Natural killer cell (primary cell): ENCODE measurements at regions not wholly inside any gene's neighbourhood (a gene's known extent, or its start where the extent isn't known, plus 50 kb on each side); places are given as distances from the start of the nearest gene placed in this dataset.

Experiments used
- ATAC-seq, 3 donors: fragments of 150-1000 bp in 2 of 3; fragments of 200-7000 bp in 1 of 3; cut with Tn5 transposase; 1 replicate in 1 of 3; 2 replicates in 2 of 3; pipeline ENCODE4 v1.10.0; 2021; ENCODE audit warnings: mild to moderate bottlenecking in 2 of 3, moderate library complexity in 2 of 3
- DNase-seq, 2 donors: peaks; one replicate each; pipeline versions ENCODE4 v3.0.0 to v3.0.0-alpha.2; 2013 to 2021; ENCODE audit warnings: mixed read lengths in 1 of 2
- H3K27ac ChIP-seq: one replicate; pipeline ENCODE4 v1.5.1; 2013; ENCODE audit warnings: mild to moderate bottlenecking, low read length
- H3K27me3 ChIP-seq: one replicate; pipeline ENCODE4 v1.6.1; 2013; ENCODE audit warnings: low read length; ENCODE audit not compliant: control insufficient read depth, insufficient read depth
- H3K36me3 ChIP-seq: one replicate; pipeline ENCODE4 v1.6.1; 2013; ENCODE audit warnings: low read length; ENCODE audit not compliant: control insufficient read depth, insufficient read depth
- H3K4me1 ChIP-seq: one replicate; pipeline ENCODE4 v1.6.1; 2013; ENCODE audit warnings: low read length; ENCODE audit not compliant: control insufficient read depth, insufficient read depth
- H3K4me3 ChIP-seq: one replicate; pipeline ENCODE4 v1.5.1; 2013; ENCODE audit warnings: low read length
- H3K9me3 ChIP-seq: one replicate; pipeline ENCODE4 v1.6.1; 2013; ENCODE audit warnings: low read length; ENCODE audit not compliant: control insufficient read depth, insufficient read depth
- H3K27ac Mint-ChIP-seq, 2 donors: one replicate each; pipeline ENCODE4 v1.8.0; 2022; ENCODE audit warnings: mild to moderate bottlenecking in 2 of 2, mixed read lengths in 2 of 2, moderate library complexity in 1 of 2
- H3K27me3 Mint-ChIP-seq, 2 donors: one replicate each; pipeline ENCODE4 v1.8.0; 2022; ENCODE audit warnings: low read depth in 2 of 2, mixed read lengths in 2 of 2
- H3K36me3 Mint-ChIP-seq: one replicate; pipeline ENCODE4 v1.8.0; 2022; ENCODE audit warnings: mixed read lengths
- H3K4me1 Mint-ChIP-seq, 2 donors: one replicate each; pipeline ENCODE4 v1.8.0; 2022; ENCODE audit warnings: mixed read lengths in 2 of 2
- H3K4me3 Mint-ChIP-seq: one replicate; pipeline ENCODE4 v1.8.0; 2022; ENCODE audit warnings: mild to moderate bottlenecking, moderate library complexity, mixed read lengths
- H3K9me3 Mint-ChIP-seq, 2 donors: one replicate each; pipeline ENCODE4 v1.8.0; 2022; ENCODE audit warnings: mixed read lengths in 2 of 2
- CTCF ChIP-seq: fragments of 200-600 bp; IDR thresholded peaks from one replicate; pipeline ENCODE4 v1.8.0; 2022; ENCODE audit warnings: antibody characterized with exemption
- WGBS: methylation state at CpG from one replicate; pipeline ENCODE4 v1.1.7; 2013; ENCODE audit warnings: missing lambda C conversion rate; ENCODE audit not compliant: insufficient coverage; 5-methylcytosine and 5-hydroxymethylcytosine counted together
- intact Hi-C: fragments of 100-400 bp; cut with micrococcal nuclease; formaldehyde crosslinking; loops from one replicate; pipeline ENCODE4 v1.14.2; 2022

DNA sequence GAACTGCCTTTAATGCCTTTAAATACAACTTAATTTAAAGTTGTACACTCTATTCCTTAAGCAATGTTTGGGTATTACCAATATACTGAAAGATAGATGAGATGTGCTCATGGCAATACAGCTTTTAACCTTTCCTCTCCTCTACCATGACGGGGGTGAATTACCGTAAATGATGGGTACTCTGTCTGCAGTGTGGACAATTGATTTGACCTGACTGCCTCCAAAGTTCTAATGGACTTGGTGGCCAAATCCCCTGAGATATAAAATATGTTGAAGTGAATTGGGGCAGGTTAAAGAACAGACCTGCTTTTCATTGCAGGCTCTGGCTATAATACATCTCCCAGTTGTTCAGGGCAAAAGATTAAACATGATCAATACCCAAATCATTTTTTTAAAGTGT is 367.4 kb upstream of the NR5A2 start:
- H3K27me3 ChIP-seq, result no peaks in the 10 kb centered on the region
- WGBS, result 100% methylated on average over 1 of the region's 2 CpGs
- no peak for TF ChIP-seq CTCF
- H3K9me3 ChIP-seq, result no peaks in the 10 kb centered on the region
- no peak overlapping the region for H3K27ac Mint-ChIP-seq
- no peaks in the 10 kb centered on the region for H3K4me1 ChIP-seq
- H3K4me3 Mint-ChIP-seq, result no peak overlapping the region
- intact Hi-C loops, result no loop called here
- ATAC-seq (no peak), DNase-seq (no peak)
- no peak overlapping the region for H3K4me3 ChIP-seq
- H3K27me3 Mint-ChIP-seq, result peaks cover 11 to 33% of the 10 kb centered on the region in 2 donors
- H3K27ac ChIP-seq, result no peak overlapping the region
- no peaks in the 10 kb centered on the region for H3K36me3 ChIP-seq
- no peaks in the 10 kb centered on the region for H3K4me1 Mint-ChIP-seq
- H3K9me3 Mint-ChIP-seq, result no peaks in the 10 kb centered on the region
- no peaks in the 10 kb centered on the region for H3K36me3 Mint-ChIP-seq

GRCh38 chr1:199665371-199665770 is 362.1 kb upstream of the NR5A2 start:
- Histone ChIP-seq H3K36me3 (no peaks in the 10 kb centered on the region), H3K9me3 (no peaks in the 10 kb centered on the region), H3K27ac (no peak overlapping the region), H3K27me3 (no peaks in the 10 kb centered on the region), H3K4me3 (no peak overlapping the region), H3K4me1 (no peaks in the 10 kb centered on the region)
- Mint-ChIP-seq H3K27me3 (peaks cover 10 to 19% of the 10 kb centered on the region in 2 donors), H3K36me3 (no peaks in the 10 kb centered on the region), H3K9me3 (no peaks in the 10 kb centered on the region), H3K4me1 (no peaks in the 10 kb centered on the region), H3K4me3 (no peak overlapping the region), H3K27ac (no peak overlapping the region)
- ATAC-seq, result no peak
- no peak for DNase-seq
- WGBS, result 71% methylated on average over 1 of the region's 1 CpG
- intact Hi-C loops, result no loop called here
- TF ChIP-seq CTCF, result no peak

- no peak overlapping the region for H3K4me3 ChIP-seq
- H3K36me3 ChIP-seq, result no peaks in the 10 kb centered on the region
- Mint-ChIP-seq H3K27me3 (peaks cover 4 to 13% of the 10 kb centered on the region in 2 donors), H3K27ac (no peak overlapping the region), H3K9me3 (no peaks in the 10 kb centered on the region), H3K36me3 (no peaks in the 10 kb centered on the region), H3K4me3 (no peak overlapping the region), H3K4me1 (no peaks in the 10 kb centered on the region)
- no peak for ATAC-seq
- H3K27me3 ChIP-seq, result no peaks in the 10 kb centered on the region
- no peak for DNase-seq
- intact Hi-C loops, result no loop called here
- TF ChIP-seq CTCF, result no peak
- H3K9me3 ChIP-seq, result no peaks in the 10 kb centered on the region
- WGBS, result 94% methylated on average over 6 of the region's 10 CpGs
- no peaks in the 10 kb centered on the region for H3K4me1 ChIP-seq
- no peak overlapping the region for H3K27ac ChIP-seq
Observed at GRCh38 chr1:199667089-199667488, 360.4 kb upstream of the NR5A2 start.

DNA sequence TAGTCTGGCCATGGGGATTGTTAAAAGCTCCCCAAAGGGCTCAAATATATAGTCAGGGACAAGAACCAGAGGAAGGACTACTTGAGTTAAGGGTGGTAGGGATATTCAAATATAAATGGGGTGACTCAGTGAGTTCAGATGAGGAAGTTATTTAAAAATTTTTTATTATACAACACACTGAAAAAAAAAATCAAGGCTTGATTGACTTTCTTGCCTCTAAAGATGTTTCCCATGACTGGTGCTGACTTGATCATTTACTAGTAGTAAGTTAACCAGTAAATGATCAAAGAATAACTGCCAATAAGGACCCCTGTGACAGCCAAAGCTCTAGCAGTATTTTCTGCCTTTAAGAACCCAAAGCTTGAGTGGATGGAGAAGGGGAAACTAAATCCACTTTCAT is 357.6 kb upstream of the NR5A2 start:
- no peaks in the 10 kb centered on the region for H3K36me3 ChIP-seq

More for the DNA sequence above, 357.6 kb upstream of the NR5A2 start:
- Mint-ChIP-seq H3K9me3 (no peaks in the 10 kb centered on the region), H3K27ac (no peak overlapping the region), H3K4me3 (no peak overlapping the region), H3K27me3 (peaks cover 9 to 22% of the 10 kb centered on the region in 2 donors), H3K4me1 (no peaks in the 10 kb centered on the region), H3K36me3 (no peaks in the 10 kb centered on the region)
- no peak for DNase-seq
- Histone ChIP-seq H3K4me3 (no peak overlapping the region), H3K27me3 (no peaks in the 10 kb centered on the region), H3K27ac (no peak overlapping the region), H3K9me3 (no peaks in the 10 kb centered on the region), H3K4me1 (no peaks in the 10 kb centered on the region)
- ATAC-seq, result no peak
- TF ChIP-seq CTCF, result no peak
- intact Hi-C loops, result no loop called here
